ENCODE measurements at regions not wholly inside any gene's neighbourhood (a gene's known extent, or its start where the extent isn't known, plus 50 kb on each side); places are given as distances from the start of the nearest gene placed in this dataset.

GRCh38 chr11:30733748-30734147 is 147.6 kb upstream of the MPPED2 start:
- no peaks in the 10 kb centered on the region for H3K9me3 ChIP-seq (ENCODE audit: low read length)
- DNase-seq = no peak

DNA sequence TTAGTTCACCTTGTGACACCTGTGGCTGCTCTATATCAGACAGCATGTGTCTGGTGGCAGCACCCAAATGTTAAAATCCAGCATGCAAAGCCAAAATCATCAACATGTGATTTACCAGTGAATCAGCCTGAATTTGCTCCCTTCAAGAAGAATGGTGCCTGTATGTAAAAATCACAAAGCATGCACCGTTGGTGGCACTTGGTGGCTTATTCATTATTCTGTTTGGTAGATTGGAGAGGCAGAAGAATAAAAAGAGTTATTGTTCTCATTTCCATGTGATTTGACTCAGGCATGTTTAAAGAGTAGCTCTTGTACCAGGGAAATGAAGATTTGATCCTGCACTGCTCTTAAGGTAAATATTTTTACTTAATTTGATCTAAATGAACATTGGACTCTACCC is 143.9 kb upstream of the MPPED2 start:
- Histone ChIP-seq H3K4me2 (ENCODE audit: low read length) (no peak overlapping the region), H3K9ac (ENCODE audit: low read length) (no peak overlapping the region), H3K4me1 (ENCODE audit: insufficient read depth, low read length) (no peaks in the 10 kb centered on the region), H3K27ac (ENCODE audit: low read length) (no peak overlapping the region), H3K9me2 (replicated peaks; ENCODE audit: low read length) (no peaks in the 10 kb centered on the region), H2AFZ (ENCODE audit: low read length) (no peak overlapping the region), H3K9me3 (ENCODE audit: low read length) (no peaks in the 10 kb centered on the region), H3K36me3 (ENCODE audit: low read depth, low read length) (no peaks in the 10 kb centered on the region), H3F3A (ENCODE audit: low read length, unreplicated experiment) (no peaks in the 10 kb centered on the region), H4K20me1 (ENCODE audit: low read length) (no peaks in the 10 kb centered on the region), H3K79me2 (ENCODE audit: low read length) (no peaks in the 10 kb centered on the region), H3K27me3 (ENCODE audit: low read length) (no peaks in the 10 kb centered on the region), H3K4me3 (ENCODE audit: low read length) (no peak overlapping the region)
- CTCF ChIA-PET = no interaction called here
- ATAC-seq (no peak), DNase-seq (no peak)
- TF ChIP-seq, protein P1, sequence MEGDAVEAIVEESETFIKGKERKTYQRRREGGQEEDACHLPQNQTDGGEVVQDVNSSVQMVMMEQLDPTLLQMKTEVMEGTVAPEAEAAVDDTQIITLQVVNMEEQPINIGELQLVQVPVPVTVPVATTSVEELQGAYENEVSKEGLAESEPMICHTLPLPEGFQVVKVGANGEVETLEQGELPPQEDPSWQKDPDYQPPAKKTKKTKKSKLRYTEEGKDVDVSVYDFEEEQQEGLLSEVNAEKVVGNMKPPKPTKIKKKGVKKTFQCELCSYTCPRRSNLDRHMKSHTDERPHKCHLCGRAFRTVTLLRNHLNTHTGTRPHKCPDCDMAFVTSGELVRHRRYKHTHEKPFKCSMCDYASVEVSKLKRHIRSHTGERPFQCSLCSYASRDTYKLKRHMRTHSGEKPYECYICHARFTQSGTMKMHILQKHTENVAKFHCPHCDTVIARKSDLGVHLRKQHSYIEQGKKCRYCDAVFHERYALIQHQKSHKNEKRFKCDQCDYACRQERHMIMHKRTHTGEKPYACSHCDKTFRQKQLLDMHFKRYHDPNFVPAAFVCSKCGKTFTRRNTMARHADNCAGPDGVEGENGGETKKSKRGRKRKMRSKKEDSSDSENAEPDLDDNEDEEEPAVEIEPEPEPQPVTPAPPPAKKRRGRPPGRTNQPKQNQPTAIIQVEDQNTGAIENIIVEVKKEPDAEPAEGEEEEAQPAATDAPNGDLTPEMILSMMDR (conservative IDR thresholded peaks at IDR 0.05; ENCODE audit: low read depth, low read length) = no peak
- TF ChIP-seq EZH2 (IDR thresholded peaks at IDR 0.05; ENCODE audit: low read length, unreplicated experiment) (no peak), EZH2phosphoT487 (IDR thresholded peaks at IDR 0.05; ENCODE audit: borderline replicate concordance, low read length) (no peak)
- intact Hi-C loops (cut with micrococcal nuclease) = no loop called here
- POLR2A ChIA-PET (ENCODE audit: unreplicated experiment) = no interaction called here
- BruUV-seq (replicated peaks) = no TSS peak

More at GRCh38 chr11:30733748-30734147, 147.6 kb upstream of the MPPED2 start:
- ChIA-PET CTCF (no interaction called here), POLR2A (ENCODE audit: unreplicated experiment) (no interaction called here)
- no peaks in the 10 kb centered on the region for H4K20me1 ChIP-seq (ENCODE audit: low read length)
- H3K4me2 ChIP-seq (ENCODE audit: low read length) = no peak overlapping the region
- intact Hi-C loops (cut with micrococcal nuclease) = no loop called here
- no peaks in the 10 kb centered on the region for H3K27me3 ChIP-seq (ENCODE audit: low read length)
- TF ChIP-seq EZH2 (IDR thresholded peaks at IDR 0.05; ENCODE audit: low read length, unreplicated experiment) (no peak), EZH2phosphoT487 (IDR thresholded peaks at IDR 0.05; ENCODE audit: borderline replicate concordance, low read length) (no peak)
- TF ChIP-seq, protein P1 (conservative IDR thresholded peaks at IDR 0.05; ENCODE audit: low read depth, low read length) = no peak
- H3K36me3 ChIP-seq (ENCODE audit: low read depth, low read length) = no peaks in the 10 kb centered on the region
- H3K9ac ChIP-seq (ENCODE audit: low read length) = no peak overlapping the region
- no peaks in the 10 kb centered on the region for H3F3A ChIP-seq (ENCODE audit: low read length, unreplicated experiment)
- no peaks in the 10 kb centered on the region for H3K9me2 ChIP-seq (replicated peaks; ENCODE audit: low read length)
- H3K4me3 ChIP-seq (ENCODE audit: low read length) = no peak overlapping the region
- H3K27ac ChIP-seq (ENCODE audit: low read length) = no peak overlapping the region
- no TSS peak for BruUV-seq (replicated peaks)
- no peak for ATAC-seq
- no peaks in the 10 kb centered on the region for H3K4me1 ChIP-seq (ENCODE audit: insufficient read depth, low read length)
- H2AFZ ChIP-seq (ENCODE audit: low read length) = no peak overlapping the region
- no peaks in the 10 kb centered on the region for H3K79me2 ChIP-seq (ENCODE audit: low read length)

- no peaks in the 10 kb centered on the region for H4K20me1 ChIP-seq (ENCODE audit: low read length)
- no peaks in the 10 kb centered on the region for H3K36me3 ChIP-seq (ENCODE audit: low read depth, low read length)
- no peaks in the 10 kb centered on the region for H3K27me3 ChIP-seq (ENCODE audit: low read length)
- POLR2A ChIA-PET (ENCODE audit: unreplicated experiment) = no interaction called here
- H3K4me1 ChIP-seq (ENCODE audit: insufficient read depth, low read length) = no peaks in the 10 kb centered on the region
- DNase-seq (no peak), ATAC-seq (no peak)
- no TSS peak for BruUV-seq (replicated peaks)
- no peaks in the 10 kb centered on the region for H3K9me2 ChIP-seq (replicated peaks; ENCODE audit: low read length)
- H3K79me2 ChIP-seq (ENCODE audit: low read length) = no peaks in the 10 kb centered on the region
- CTCF ChIA-PET = no interaction called here
- intact Hi-C loops (cut with micrococcal nuclease) = no loop called here
- no peak overlapping the region for H3K9ac ChIP-seq (ENCODE audit: low read length)
- 0 out of 2 replicates have a peak, but pooled peaks cover 4% of the 10 kb centered on the region for H3K9me3 ChIP-seq (ENCODE audit: low read length)
- no peak overlapping the region for H3K4me2 ChIP-seq (ENCODE audit: low read length)
- H3K27ac ChIP-seq (ENCODE audit: low read length) = no peak overlapping the region
- H2AFZ ChIP-seq (ENCODE audit: low read length) = no peak overlapping the region
- H3K4me3 ChIP-seq (ENCODE audit: low read length) = no peak overlapping the region
- TF ChIP-seq, protein P1 (conservative IDR thresholded peaks at IDR 0.05; ENCODE audit: low read depth, low read length) = no peak
- TF ChIP-seq EZH2 (IDR thresholded peaks at IDR 0.05; ENCODE audit: low read length, unreplicated experiment) = no peak
- no peak for TF ChIP-seq EZH2phosphoT487 (IDR thresholded peaks at IDR 0.05; ENCODE audit: borderline replicate concordance, low read length)
- no peaks in the 10 kb centered on the region for H3F3A ChIP-seq (ENCODE audit: low read length, unreplicated experiment)
Observed at GRCh38 chr11:30729187-30729713, 143.1 kb upstream of the MPPED2 start.

Data from PC-3 (cell line).